Neural crest cell (in vitro differentiated cells): ENCODE measurements at regions not wholly inside any gene's neighbourhood (a gene's known extent, or its start where the extent isn't known, plus 50 kb on each side); places are given as distances from the start of the nearest gene placed in this dataset.

ENCODE experiments used
- DNase-seq: peaks from one replicate; pipeline ENCODE4 v3.0.0; 2021; ENCODE audit warnings: low read depth, mixed read lengths, low spot score
- H3K27ac Mint-ChIP-seq: one replicate; pipeline ENCODE4 v1.8.0; 2021; ENCODE audit warnings: mild to moderate bottlenecking, mixed read lengths; ENCODE audit not compliant: unreplicated experiment
- H3K27me3 Mint-ChIP-seq: 2 replicates; pipeline ENCODE4 v1.8.0; 2021; ENCODE audit warnings: low read depth, mild to moderate bottlenecking, mixed read lengths
- H3K36me3 Mint-ChIP-seq: 2 replicates; pipeline ENCODE4 v1.8.0; 2021; ENCODE audit warnings: low read depth, mild to moderate bottlenecking, mixed read lengths
- H3K4me1 Mint-ChIP-seq: 2 replicates; pipeline ENCODE4 v1.8.0; 2021; ENCODE audit warnings: mixed read lengths
- H3K4me3 Mint-ChIP-seq: one replicate; pipeline ENCODE4 v1.8.0; 2021; ENCODE audit warnings: mild to moderate bottlenecking, mixed read lengths
- H3K9me3 Mint-ChIP-seq: 2 replicates; pipeline ENCODE4 v1.8.0; 2021; ENCODE audit warnings: mixed read lengths
- CTCF ChIP-seq: fragments of 200-600 bp; sonication (generic); conservative IDR thresholded peaks from 2 replicates; pipeline ENCODE4 v1.5.0; 2021; ENCODE audit warnings: antibody characterized with exemption, mild to moderate bottlenecking

GRCh38 chr3:76949033-76949432 lies 90.9 kb upstream of the ROBO2 start:
- H3K27me3 Mint-ChIP-seq: no peaks in the 10 kb centered on the region
- no peak overlapping the region for H3K27ac Mint-ChIP-seq
- no peaks in the 10 kb centered on the region for H3K4me1 Mint-ChIP-seq
- no peak for DNase-seq
- H3K9me3 Mint-ChIP-seq: no peaks in the 10 kb centered on the region
- no peak for TF ChIP-seq CTCF
- H3K36me3 Mint-ChIP-seq: no peaks in the 10 kb centered on the region
- no peak overlapping the region for H3K4me3 Mint-ChIP-seq

- H3K27me3 Mint-ChIP-seq: no peaks in the 10 kb centered on the region
- no peak for DNase-seq
- H3K4me3 Mint-ChIP-seq: no peak overlapping the region
- no peak overlapping the region for H3K27ac Mint-ChIP-seq
- H3K4me1 Mint-ChIP-seq: no peaks in the 10 kb centered on the region
- no peak for TF ChIP-seq CTCF
- H3K9me3 Mint-ChIP-seq: no peaks in the 10 kb centered on the region
- H3K36me3 Mint-ChIP-seq: no peaks in the 10 kb centered on the region
Observed at GRCh38 chr3:76949462-76949861, 90.4 kb upstream of the ROBO2 start.

DNA sequence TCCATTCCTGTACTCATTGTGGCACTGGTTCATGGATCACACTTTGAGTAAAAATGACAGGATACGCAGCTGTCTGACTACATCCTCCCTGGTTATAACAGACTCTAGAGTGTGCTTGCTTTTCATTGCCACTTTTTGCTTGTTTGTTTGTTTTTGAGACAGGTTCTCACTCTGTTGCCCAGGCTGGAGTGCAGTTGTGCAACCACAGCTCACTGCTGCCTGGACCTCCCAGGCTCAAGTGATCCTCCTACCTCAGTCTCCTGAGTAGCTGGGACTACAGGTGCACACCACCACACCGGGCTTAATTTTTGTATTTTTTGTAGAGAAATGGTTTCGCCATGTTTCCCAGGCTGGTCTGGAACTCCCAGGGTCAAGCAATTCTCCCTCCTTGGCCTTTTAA lies 89.3 kb upstream of the ROBO2 start:
- H3K4me1 Mint-ChIP-seq: no peaks in the 10 kb centered on the region
- DNase-seq: no peak
- H3K27me3 Mint-ChIP-seq: no peaks in the 10 kb centered on the region
- no peaks in the 10 kb centered on the region for H3K36me3 Mint-ChIP-seq
- H3K9me3 Mint-ChIP-seq: no peaks in the 10 kb centered on the region
- no peak for TF ChIP-seq CTCF
- H3K4me3 Mint-ChIP-seq: no peak overlapping the region
- H3K27ac Mint-ChIP-seq: no peak overlapping the region

DNA sequence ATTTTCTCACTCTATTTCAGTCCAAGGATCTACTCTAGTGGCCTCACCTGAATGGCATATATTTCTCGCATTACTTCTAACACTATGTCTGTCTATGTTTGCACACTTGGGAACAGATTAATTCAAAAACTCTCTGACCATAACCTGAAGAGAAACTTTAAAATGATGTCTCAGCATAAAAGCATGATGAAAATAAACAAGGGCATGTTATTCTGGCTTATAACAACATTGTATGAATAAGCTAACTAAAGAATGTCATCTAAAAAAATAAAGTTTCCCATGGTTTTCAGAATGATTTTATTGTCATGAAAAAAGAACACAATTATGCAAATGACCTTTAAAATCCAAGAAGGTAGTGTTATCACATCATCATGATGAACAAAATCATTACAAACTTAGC lies 85.5 kb upstream of the ROBO2 start:
- Mint-ChIP-seq H3K4me3 (no peak overlapping the region), H3K9me3 (no peaks in the 10 kb centered on the region), H3K27me3 (no peaks in the 10 kb centered on the region), H3K27ac (no peak overlapping the region), H3K4me1 (no peaks in the 10 kb centered on the region), H3K36me3 (no peaks in the 10 kb centered on the region)
- no peak for TF ChIP-seq CTCF
- no peak for DNase-seq

- Mint-ChIP-seq H3K27me3 (no peaks in the 10 kb centered on the region), H3K27ac (no peak overlapping the region), H3K4me3 (no peak overlapping the region), H3K9me3 (no peaks in the 10 kb centered on the region), H3K36me3 (no peaks in the 10 kb centered on the region), H3K4me1 (no peaks in the 10 kb centered on the region)
- no peak for DNase-seq
- no peak for TF ChIP-seq CTCF
Observed at GRCh38 chr3:76958274-76958673, 81.6 kb upstream of the ROBO2 start.

DNA sequence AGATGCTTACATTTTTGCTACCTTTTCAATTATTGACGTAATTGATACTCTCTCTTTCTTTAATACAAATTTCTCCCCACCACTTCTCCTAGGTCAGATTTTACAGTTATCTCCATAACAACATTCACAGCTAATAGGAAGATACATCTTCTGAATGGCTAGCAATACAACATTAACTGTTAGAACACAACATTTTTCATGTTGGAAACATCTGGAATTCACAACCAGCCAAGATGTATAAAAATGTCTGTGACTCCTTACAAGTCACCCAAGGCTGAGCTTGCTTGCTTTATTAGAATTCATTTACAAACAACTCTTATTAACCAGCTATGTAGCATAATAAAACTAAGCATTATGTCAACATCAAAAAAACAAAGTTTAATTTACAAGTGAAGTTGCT lies 81.0 kb upstream of the ROBO2 start:
- Mint-ChIP-seq H3K4me3 (no peak overlapping the region), H3K4me1 (no peaks in the 10 kb centered on the region), H3K27ac (no peak overlapping the region), H3K36me3 (no peaks in the 10 kb centered on the region), H3K27me3 (no peaks in the 10 kb centered on the region), H3K9me3 (no peaks in the 10 kb centered on the region)
- TF ChIP-seq CTCF: no peak
- DNase-seq: no peak
